Ishikawa (cell line): ENCODE measurements at regions not wholly inside any gene's neighbourhood (a gene's known extent, or its start where the extent isn't known, plus 50 kb on each side); places are given as distances from the start of the nearest gene placed in this dataset.

ENCODE experiments used
- EP300 ChIP-seq: IDR thresholded peaks from 2 replicates; pipeline ENCODE4 v1.6.1; 2012; ENCODE audit warnings: borderline replicate concordance
- TCF12 ChIP-seq: IDR thresholded peaks from 2 replicates; pipeline ENCODE4 v1.6.1; 2012; ENCODE audit warnings: low read depth
- USF1 ChIP-seq: IDR thresholded peaks from 2 replicates; pipeline ENCODE4 v1.6.1; 2012
- TF ChIP-seq, protein P1 (sequence below): IDR thresholded peaks from 2 replicates; pipeline ENCODE4 v1.6.1; 2012; ENCODE audit warnings: low read depth, mild to moderate bottlenecking
- TF ChIP-seq, protein P2 (sequence below): IDR thresholded peaks from 2 replicates; pipeline ENCODE4 v1.6.1; 2012

GRCh38 chr1:96366516-96366915, 355.1 kb upstream of the PTBP2 start:
- TF ChIP-seq EP300 (no peak), USF1 (no peak), TCF12 (no peak)
- TF ChIP-seq, protein P1, sequence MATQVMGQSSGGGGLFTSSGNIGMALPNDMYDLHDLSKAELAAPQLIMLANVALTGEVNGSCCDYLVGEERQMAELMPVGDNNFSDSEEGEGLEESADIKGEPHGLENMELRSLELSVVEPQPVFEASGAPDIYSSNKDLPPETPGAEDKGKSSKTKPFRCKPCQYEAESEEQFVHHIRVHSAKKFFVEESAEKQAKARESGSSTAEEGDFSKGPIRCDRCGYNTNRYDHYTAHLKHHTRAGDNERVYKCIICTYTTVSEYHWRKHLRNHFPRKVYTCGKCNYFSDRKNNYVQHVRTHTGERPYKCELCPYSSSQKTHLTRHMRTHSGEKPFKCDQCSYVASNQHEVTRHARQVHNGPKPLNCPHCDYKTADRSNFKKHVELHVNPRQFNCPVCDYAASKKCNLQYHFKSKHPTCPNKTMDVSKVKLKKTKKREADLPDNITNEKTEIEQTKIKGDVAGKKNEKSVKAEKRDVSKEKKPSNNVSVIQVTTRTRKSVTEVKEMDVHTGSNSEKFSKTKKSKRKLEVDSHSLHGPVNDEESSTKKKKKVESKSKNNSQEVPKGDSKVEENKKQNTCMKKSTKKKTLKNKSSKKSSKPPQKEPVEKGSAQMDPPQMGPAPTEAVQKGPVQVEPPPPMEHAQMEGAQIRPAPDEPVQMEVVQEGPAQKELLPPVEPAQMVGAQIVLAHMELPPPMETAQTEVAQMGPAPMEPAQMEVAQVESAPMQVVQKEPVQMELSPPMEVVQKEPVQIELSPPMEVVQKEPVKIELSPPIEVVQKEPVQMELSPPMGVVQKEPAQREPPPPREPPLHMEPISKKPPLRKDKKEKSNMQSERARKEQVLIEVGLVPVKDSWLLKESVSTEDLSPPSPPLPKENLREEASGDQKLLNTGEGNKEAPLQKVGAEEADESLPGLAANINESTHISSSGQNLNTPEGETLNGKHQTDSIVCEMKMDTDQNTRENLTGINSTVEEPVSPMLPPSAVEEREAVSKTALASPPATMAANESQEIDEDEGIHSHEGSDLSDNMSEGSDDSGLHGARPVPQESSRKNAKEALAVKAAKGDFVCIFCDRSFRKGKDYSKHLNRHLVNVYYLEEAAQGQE, result no peak
- TF ChIP-seq, protein P2, sequence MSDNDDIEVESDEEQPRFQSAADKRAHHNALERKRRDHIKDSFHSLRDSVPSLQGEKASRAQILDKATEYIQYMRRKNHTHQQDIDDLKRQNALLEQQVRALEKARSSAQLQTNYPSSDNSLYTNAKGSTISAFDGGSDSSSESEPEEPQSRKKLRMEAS, result no peak
